ENCODE measurements at regions not wholly inside any gene's neighbourhood (a gene's known extent, or its start where the extent isn't known, plus 50 kb on each side); places are given as distances from the start of the nearest gene placed in this dataset.

- Histone ChIP-seq H3K27ac (no peak overlapping the region), H3K36me3 (no peaks in the 10 kb centered on the region), H3K4me3 (no peak overlapping the region), H3K4me1 (no peaks in the 10 kb centered on the region), H3K27me3 (no peaks in the 10 kb centered on the region), H3K9me3 (peaks cover 3 to 8% of the 10 kb centered on the region in 2 donors)
- in situ Hi-C loops (cut with MboI; ENCODE audit: low pct_ligation_motif_present in 1 of 4, low pct_unique_long_range_greater_than_20kb in 1 of 4, low sequenced_read_pairs in 3 of 4) (no loop called here), intact Hi-C loops (cut with DNase I; ENCODE audit: low total_unique reads) (no loop called here)
- no peak for DNase-seq
- WGBS, 2 donors (ENCODE audit: low coverage in 1 of 2), result 76 to 83% methylated on average over 2 to 3 of the region's 3 CpGs
- TF ChIP-seq EP300 (IDR thresholded peaks at IDR 0.05; ENCODE audit: low read depth), result no peak
- no peak for TF ChIP-seq CTCF (IDR thresholded peaks at IDR 0.05)
- TF ChIP-seq POLR2A (IDR thresholded peaks at IDR 0.05), result no peak
- TF ChIP-seq POLR2AphosphoS5 (IDR thresholded peaks at IDR 0.05), result no peak
Measured at GRCh38 chr16:17622366-17622765, 151.6 kb upstream of the XYLT1 start.

- H3K9me3 ChIP-seq, result no peaks in the 10 kb centered on the region
- no peaks in the 10 kb centered on the region for H3K27me3 ChIP-seq
- H3K36me3 ChIP-seq, result no peaks in the 10 kb centered on the region
- no peak overlapping the region for H3K4me3 ChIP-seq
- in situ Hi-C loops (cut with MboI; ENCODE audit: low pct_ligation_motif_present in 1 of 4, low pct_unique_long_range_greater_than_20kb in 1 of 4, low sequenced_read_pairs in 3 of 4) (no loop called here), intact Hi-C loops (cut with DNase I; ENCODE audit: low total_unique reads) (no loop called here)
- TF ChIP-seq POLR2A (IDR thresholded peaks at IDR 0.05), result no peak
- TF ChIP-seq POLR2AphosphoS5 (IDR thresholded peaks at IDR 0.05), result no peak
- TF ChIP-seq CTCF (IDR thresholded peaks at IDR 0.05), result no peak
- TF ChIP-seq EP300 (IDR thresholded peaks at IDR 0.05; ENCODE audit: low read depth), result no peak
- H3K27ac ChIP-seq, result no peak overlapping the region
- no peak for DNase-seq
- H3K4me1 ChIP-seq, result no peaks in the 10 kb centered on the region
- WGBS, 2 donors (ENCODE audit: low coverage in 1 of 2), result 85 to 90% methylated on average over 8 of the region's 8 CpGs
Measured at GRCh38 chr16:17619261-17619660, 148.5 kb upstream of the XYLT1 start.

DNA sequence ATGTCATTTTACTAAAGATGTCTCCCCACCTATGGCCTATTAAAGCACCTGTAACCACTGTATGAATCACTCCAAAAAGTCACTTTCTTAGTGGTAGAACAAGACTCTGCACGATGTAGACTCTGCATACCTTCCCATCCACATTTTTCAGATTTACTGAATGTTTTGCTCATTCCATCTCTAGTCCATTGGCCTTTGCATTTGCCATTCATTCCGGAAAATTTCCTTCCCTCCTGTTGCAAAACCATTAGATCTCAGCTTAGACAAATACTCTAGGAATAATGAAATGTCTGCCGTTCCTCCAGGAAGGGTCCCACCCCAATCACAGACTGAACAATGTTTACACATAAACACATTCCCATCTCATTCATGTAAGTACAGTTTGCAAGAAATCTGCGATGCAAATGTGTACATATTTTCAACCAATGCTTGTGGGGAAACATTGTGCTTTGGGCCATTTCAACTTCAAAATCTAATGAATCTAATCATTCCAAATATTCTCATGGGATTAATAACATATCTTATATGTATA, 146.3 kb upstream of the XYLT1 start:
- Histone ChIP-seq H3K4me3 (no peak overlapping the region), H3K36me3 (no peaks in the 10 kb centered on the region), H3K9me3 (no peaks in the 10 kb centered on the region), H3K4me1 (no peaks in the 10 kb centered on the region), H3K27ac (no peak overlapping the region), H3K27me3 (peaks cover 5% of the 10 kb centered on the region)
- WGBS, 2 donors (ENCODE audit: low coverage in 1 of 2), result 69 to 78% methylated on average over 4 of the region's 4 CpGs
- in situ Hi-C loops (cut with MboI; ENCODE audit: low pct_ligation_motif_present in 1 of 4, low pct_unique_long_range_greater_than_20kb in 1 of 4, low sequenced_read_pairs in 3 of 4), result no loop called here
- no peak for TF ChIP-seq POLR2AphosphoS5 (IDR thresholded peaks at IDR 0.05)
- TF ChIP-seq CTCF (IDR thresholded peaks at IDR 0.05), result no peak
- no peak for TF ChIP-seq EP300 (IDR thresholded peaks at IDR 0.05; ENCODE audit: low read depth)
- TF ChIP-seq POLR2A (IDR thresholded peaks at IDR 0.05), result no peak
- no peak for DNase-seq
- intact Hi-C loops (cut with DNase I; ENCODE audit: low total_unique reads), result no loop called here

- Histone ChIP-seq H3K36me3 (no peaks in the 10 kb centered on the region), H3K4me3 (no peak overlapping the region), H3K9me3 (no peaks in the 10 kb centered on the region), H3K27ac (no peak overlapping the region), H3K4me1 (no peaks in the 10 kb centered on the region), H3K27me3 (peaks cover 6% of the 10 kb centered on the region)
- in situ Hi-C loops (cut with MboI; ENCODE audit: low pct_ligation_motif_present in 1 of 4, low pct_unique_long_range_greater_than_20kb in 1 of 4, low sequenced_read_pairs in 3 of 4) (no loop called here), intact Hi-C loops (cut with DNase I; ENCODE audit: low total_unique reads) (loop anchor here (5.0 kb wide), 1 partner anchor 85 kb away; no protein-coding TSS in a partner anchor)
- no peak for DNase-seq
- TF ChIP-seq POLR2A (IDR thresholded peaks at IDR 0.05) (no peak), EP300 (IDR thresholded peaks at IDR 0.05; ENCODE audit: low read depth) (no peak), CTCF (IDR thresholded peaks at IDR 0.05) (no peak), POLR2AphosphoS5 (IDR thresholded peaks at IDR 0.05) (no peak)
- 36 to 57% methylated on average over 2 to 3 of the region's 3 CpGs for WGBS, 2 donors (ENCODE audit: low coverage in 1 of 2)
Measured at GRCh38 chr16:17612336-17612735, 141.6 kb upstream of the XYLT1 start.
